GM21619 (cell line): ENCODE measurements at regions not wholly inside any gene's neighbourhood (a gene's known extent, or its start where the extent isn't known, plus 50 kb on each side); places are given as distances from the start of the nearest gene placed in this dataset.
"Not testable (repeated sequence)": the region's sequence is repeated elsewhere in the genome, so short reads cannot be mapped to it uniquely, and the experiment has no call there.

Experiments used
- ATAC-seq: cut with Tn5 transposase; IDR thresholded peaks from one replicate; pipeline ENCODE4 v1.9.1; 2021; ENCODE audit not compliant: unreplicated experiment

- no peak for ATAC-seq
Measured at GRCh38 chr17:33684735-33685134, 391.6 kb upstream of the ASIC2 start.

- no peak for ATAC-seq
Measured at GRCh38 chr17:33686171-33686570, 393.1 kb upstream of the ASIC2 start.

- no peak for ATAC-seq
Measured at GRCh38 chr17:33687831-33688230, 394.7 kb upstream of the ASIC2 start.

- no peak for ATAC-seq
Measured at GRCh38 chr17:33688771-33689170, 395.7 kb upstream of the ASIC2 start.

- ATAC-seq, result no peak
Measured at GRCh38 chr17:33689725-33690124, 396.6 kb upstream of the ASIC2 start.

GRCh38 chr17:33695431-33695830, 402.3 kb upstream of the ASIC2 start:
- no peak for ATAC-seq

GRCh38 chr17:33696102-33696501, 403.0 kb upstream of the ASIC2 start:
- ATAC-seq, result no peak

- no peak for ATAC-seq
Measured at GRCh38 chr17:33697557-33697956, 404.5 kb upstream of the ASIC2 start.

- no peak for ATAC-seq
Measured at GRCh38 chr17:33701910-33702309, 408.8 kb upstream of the ASIC2 start.

GRCh38 chr17:33704856-33705255, 411.8 kb upstream of the ASIC2 start:
- ATAC-seq, result no peak

- no peak for ATAC-seq
Measured at GRCh38 chr17:33709881-33710280, 416.8 kb upstream of the ASIC2 start.

GRCh38 chr17:33712120-33712519, 419.0 kb upstream of the ASIC2 start:
- no peak for ATAC-seq

GRCh38 chr17:33716957-33717356, 423.9 kb upstream of the ASIC2 start:
- no peak for ATAC-seq

- not testable (repeated sequence) for ATAC-seq
Measured at GRCh38 chr17:33723736-33724135, 430.6 kb upstream of the ASIC2 start.

- no peak for ATAC-seq
Measured at GRCh38 chr17:33725675-33726271, 432.7 kb upstream of the ASIC2 start.

GRCh38 chr17:33730131-33730530, 437.0 kb upstream of the ASIC2 start:
- no peak for ATAC-seq

- ATAC-seq, result no peak
Measured at GRCh38 chr17:33732116-33732515, 439.0 kb upstream of the ASIC2 start.

GRCh38 chr17:33739714-33740113, 446.6 kb upstream of the ASIC2 start:
- ATAC-seq, result no peak

GRCh38 chr17:33745047-33745760, 452.1 kb upstream of the ASIC2 start:
- ATAC-seq, result no peak

GRCh38 chr17:33749171-33749570, 456.1 kb upstream of the ASIC2 start:
- no peak for ATAC-seq

GRCh38 chr17:33750943-33751701, 458.0 kb upstream of the ASIC2 start:
- no peak for ATAC-seq

GRCh38 chr17:33751702-33752065, 458.6 kb upstream of the ASIC2 start:
- no peak for ATAC-seq
